SK-MEL-5 (cell line): ENCODE measurements at regions not wholly inside any gene's neighbourhood (a gene's known extent, or its start where the extent isn't known, plus 50 kb on each side); places are given as distances from the start of the nearest gene placed in this dataset.
A peak's percentile ranks its signal among the peaks of the same experiment; 100 is the strongest.

Experiments
- DNase-seq: peaks from one replicate; pipeline ENCODE4 v3.0.0-alpha.2; 2016; ENCODE audit warnings: low read depth, low spot score
- in situ Hi-C: cut with HindIII; loops from 2 replicates; pipeline ENCODE4 v1.10.0; 2016; ENCODE audit warnings: low sequenced_read_pairs, high pct_unique_total_duplicates, low pct_unique_long_range_greater_than_20kb

DNA sequence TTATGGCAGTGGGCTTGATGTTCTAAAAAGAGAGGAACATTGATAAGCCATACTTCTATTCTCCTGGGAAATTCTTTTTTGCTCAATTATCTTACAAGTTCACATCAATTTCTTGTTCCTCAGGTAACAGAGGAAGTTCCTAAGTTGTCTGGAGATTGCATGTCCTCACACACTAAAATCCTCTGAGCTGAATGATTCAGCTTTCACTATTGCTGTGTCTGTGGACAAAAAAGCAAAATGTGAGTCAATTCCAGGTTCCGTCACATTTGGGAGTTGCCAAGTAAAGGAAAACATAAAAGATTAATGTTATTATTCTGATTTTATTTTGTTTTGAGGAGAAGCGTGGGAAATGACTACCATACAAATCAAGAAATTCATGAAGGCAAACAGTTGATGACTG, 316.7 kb downstream of the CHRM3 start:
- no peak for DNase-seq
- in situ Hi-C loops, result no loop called here

DNA sequence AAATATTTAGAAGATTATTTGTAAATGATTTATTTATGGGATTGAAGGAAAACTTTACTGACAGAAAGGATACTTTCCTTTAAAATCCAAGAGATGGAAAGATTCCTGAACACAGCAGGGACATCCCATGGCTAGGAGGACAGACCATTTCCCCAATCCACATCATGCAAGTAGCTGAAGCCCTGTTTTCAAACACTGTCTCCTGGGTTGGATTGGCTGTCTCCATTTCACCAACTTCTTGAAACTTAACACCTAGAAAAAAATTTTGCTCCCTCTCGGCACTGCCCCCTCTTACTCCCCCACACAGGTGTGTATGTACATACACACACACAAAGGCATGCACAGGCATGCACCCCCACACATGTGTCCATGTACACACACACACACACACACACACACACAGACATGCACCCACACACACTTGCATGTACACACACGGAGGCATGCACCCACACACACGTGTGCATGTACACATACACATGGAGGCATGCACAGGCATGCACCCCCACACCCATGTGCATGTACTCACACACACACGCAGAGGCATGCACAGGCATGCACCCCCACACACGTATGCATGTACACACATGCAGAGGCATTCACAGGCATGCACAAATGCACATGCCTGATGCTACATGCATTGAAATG, 320.0 kb downstream of the CHRM3 start:
- no peak for DNase-seq
- in situ Hi-C loops, result no loop called here

DNA sequence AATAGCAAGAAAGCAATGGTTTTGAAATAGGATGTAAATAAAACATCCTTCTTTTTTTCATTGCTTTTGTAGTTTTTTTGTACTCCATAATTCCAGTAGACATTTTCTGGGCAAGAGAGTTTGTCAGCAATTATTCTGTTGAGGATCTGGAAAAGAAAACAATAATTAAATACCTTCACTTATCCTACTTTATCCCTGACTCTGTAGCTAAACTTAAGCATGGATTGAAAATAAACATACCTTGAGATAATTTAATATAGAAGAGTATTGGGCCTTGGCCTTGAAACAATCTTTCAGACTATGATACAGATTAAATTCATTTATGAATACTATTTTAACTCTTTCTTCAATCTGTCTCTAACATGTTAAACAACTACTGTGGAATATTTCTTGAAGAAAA, 321.2 kb downstream of the CHRM3 start:
- DNase-seq, result no peak
- in situ Hi-C loops, result no loop called here

DNA sequence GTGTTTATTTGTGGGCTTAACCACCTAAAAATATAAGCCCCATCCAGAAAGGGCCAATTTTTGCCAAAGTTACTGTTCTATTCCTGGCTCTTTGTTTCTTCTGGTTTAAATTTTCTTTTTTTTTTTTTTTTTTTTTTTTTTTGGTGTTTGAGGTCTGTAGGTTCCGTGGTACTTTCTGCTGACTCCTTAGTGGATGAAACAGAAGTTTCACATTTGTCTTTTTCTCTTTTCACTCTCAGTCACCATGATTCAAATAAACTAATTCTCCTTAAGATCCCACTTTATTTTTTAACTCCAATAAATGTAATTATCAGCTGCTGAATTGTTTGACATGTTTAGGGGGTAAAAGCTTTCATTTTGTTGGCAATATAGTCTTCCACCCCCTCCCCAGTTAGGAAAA, 322.3 kb downstream of the CHRM3 start:
- no peak for DNase-seq
- in situ Hi-C loops, result no loop called here

DNA sequence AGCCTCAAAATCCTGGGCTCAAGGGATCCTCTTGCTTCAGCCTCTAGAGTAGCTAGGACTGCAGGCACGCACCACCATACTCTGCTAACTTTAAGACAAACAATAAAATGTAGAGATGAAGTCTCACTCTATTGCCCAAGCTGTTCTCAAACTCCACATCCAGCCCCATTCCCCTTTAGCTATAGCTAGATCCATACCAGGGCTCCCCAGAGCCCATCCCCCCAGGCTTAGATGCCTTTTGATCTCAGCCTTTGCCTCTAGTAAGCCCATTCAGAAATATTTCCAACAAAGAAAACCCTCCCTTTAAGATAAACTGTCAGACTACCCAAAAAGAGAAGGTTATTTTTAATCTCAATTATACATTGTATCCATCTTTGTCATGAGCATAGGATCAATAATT, 325.4 kb downstream of the CHRM3 start:
- in situ Hi-C loops, result no loop called here

DNA sequence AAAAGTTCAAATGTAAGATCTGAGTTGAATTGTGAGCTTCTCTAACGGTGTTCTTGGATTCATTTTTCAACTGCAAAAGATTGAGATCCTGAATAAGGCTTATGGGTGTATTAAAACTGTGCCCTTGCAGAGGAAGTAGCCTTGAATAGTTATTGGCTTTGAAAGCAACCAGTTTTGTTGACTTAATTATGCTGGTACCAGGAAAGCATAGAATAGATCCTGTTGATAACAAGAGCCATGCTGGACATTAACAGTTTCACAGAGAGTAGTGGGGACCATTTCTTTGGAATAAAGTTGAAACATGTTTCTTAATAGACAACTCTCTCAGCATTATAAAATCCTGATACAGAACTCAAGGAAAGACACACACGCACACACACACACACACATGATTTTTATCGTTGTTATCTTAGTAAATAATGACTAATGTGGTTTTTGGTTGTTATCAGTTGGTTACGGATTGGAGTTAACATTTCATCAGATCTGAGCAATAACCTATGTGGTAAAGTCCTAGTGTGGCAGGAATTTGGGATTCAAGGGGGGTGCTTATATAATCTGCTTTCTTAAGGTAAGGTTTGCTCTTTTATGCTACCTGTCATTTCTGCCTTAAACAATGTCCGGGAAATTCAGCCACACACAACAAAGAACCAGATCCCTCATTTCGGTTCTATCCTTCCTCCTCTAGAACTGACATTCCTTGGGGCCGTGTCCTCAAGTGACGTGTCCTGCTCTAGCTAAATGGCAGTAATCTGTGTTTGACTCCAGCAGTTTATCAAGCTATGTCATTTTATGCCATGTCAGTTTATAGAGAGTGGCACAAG, 330.9 kb downstream of the CHRM3 start:
- in situ Hi-C loops, result no loop called here
- no peak for DNase-seq

More for the DNA sequence above, 325.4 kb downstream of the CHRM3 start:
- DNase-seq, result no peak

DNA sequence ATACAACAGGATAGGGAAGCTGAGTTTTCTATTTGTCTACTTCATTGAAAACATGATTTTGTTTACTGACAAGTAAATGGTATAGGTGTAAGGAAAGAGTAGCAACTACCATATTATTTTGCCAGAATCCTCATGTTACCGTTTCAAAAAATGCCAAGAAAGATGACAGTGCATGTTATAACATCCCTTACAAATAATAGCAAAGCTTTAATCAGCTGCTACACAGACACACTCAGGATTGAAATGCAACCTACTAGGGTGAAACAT, 331.5 kb downstream of the CHRM3 start:
- no peak for DNase-seq
- in situ Hi-C loops, result no loop called here

DNA sequence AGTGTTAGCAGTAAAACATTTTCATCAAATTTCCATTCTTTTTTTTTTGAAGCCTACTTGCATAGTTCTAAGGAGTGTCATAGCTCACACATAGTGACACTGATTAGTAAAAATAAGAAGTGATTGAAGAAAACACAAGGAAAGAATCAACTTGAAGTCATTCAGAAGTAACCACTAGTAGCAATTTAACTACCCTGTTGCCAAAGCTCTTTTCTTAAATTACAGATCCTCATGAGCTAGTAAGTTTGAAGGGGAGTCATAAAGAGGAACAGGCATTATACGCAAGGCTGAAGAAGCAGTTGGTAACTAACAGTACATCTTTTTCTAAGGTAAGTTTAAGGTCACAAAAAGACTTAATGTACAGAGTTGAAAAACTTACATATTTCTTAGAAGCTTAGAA, 332.2 kb downstream of the CHRM3 start:
- in situ Hi-C loops, result no loop called here
- DNase-seq, result no peak

DNA sequence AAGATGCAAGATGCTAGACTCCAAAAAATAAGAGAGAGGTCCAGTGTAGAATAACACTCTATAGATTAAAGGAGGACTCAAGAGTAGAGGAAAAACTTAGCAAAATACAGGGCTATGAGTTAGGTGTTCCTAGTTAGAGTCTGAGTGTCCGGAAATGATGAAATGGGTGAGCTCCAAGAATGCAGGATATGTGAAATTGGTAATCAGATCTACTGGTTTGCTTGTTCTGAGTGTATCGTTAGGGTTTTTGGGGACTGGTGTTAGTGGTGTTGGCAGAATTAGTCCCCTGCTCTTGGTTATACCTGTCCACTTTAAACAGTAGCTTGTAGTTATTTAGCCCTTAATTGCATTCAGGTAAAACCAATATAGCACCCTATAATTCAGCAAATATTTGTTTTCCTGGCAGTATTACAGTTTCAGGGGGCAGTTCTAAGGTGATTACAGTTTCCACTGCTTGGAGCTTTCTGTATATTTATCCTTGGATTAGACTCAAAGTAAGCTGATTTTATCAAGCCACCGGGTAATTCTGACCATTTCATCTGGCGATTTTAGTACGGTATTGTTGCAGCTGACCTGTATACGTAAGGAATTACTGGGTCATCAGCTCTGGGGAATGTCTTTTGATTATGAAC, 332.7 kb downstream of the CHRM3 start:
- in situ Hi-C loops, result no loop called here
- DNase-seq, result no peak

DNA sequence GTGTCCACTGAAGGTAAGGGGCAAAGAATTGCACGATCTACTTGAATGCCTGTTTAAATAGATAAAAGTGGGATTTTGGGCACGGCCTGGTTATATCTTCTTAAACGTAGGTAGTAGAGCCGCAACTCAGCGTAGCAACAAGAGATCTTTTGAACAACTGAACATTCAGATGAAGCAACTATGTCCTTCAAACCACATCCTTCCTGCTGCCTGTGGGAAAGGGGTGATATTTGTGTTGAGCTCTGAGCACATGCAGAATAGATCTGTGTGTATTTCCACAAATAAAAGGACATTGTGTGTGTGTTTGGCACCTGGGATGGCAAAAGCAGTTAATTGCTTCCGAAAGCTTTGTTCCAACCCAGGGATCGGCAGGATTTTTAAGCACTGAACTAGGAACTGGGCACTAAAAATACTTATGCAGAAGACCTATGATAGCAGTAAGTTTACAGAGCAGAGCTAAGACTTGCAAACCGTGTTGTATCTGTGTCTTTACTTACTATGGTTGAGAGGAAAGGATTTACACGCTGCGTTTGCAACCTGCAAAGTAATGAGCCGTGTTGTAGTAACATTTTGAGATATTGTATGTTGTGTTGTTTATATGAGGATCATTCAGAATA, 333.4 kb downstream of the CHRM3 start:
- in situ Hi-C loops, result no loop called here
- DNase-seq, result peak; percentile 97

DNA sequence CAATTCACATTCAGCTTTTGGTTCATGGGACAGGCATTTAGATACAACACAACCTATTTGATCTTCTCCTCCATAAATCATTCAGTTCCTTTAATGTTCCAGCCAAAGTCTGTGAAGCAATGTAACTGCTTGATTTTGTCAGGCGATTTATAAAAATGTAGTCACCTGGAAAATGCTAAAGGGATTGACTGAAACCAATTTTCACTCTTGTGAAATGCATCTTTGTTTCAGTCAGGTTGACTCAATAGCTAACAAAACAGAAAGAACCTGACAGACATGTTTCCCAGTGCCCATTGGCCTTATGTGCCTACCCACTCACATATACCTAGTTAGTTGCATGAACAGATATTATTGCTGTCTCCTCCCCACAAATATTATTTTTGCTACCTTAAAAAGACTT, 335.7 kb downstream of the CHRM3 start:
- in situ Hi-C loops, result no loop called here
- DNase-seq, result no peak

DNA sequence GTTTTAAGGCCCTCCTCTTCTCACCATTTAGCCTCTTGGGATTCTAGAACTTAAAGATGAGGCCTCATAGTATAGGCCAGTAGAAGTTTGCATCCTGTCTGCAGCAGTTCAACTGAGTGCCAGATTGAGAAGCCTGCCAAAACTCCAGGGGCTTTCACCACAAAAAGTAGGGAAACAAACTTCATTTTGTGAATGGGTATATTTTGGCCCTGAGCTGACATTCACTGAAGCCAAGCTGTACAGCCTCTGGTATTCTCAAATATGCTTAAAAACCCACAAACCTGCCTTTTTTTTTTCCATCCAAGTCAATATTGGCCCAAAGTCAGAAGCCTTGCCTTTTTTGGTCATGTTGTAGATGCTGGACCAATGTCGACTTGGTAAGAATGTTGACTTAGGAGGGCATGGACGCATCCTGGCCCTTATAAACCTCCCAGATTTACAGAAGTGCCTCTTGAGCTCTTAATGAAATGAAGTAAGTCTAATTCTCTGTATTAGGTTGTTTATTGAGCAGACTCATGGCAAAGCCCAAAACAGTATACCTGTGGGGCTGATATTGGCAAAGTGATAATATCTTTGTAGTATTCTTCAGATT, 337.5 kb downstream of the CHRM3 start:
- no peak for DNase-seq
- in situ Hi-C loops, result no loop called here

DNA sequence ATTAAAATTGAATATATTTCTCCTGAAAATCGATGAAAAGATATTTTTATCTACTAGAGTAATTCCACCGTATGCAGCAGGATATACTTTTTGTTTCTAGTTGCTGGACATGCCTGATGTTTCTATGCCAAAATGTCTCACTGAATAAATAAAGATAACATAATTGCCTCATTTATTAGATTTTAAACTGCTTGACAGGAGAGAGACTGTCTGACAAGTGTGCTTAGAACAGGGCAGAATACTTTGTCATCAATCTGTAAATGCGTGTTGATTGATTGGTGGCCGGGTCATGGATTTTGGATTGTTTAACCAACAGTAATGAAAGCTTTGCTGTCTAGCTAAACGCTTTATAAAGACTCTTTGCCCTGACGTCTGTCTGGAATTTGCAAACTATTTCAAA, 339.0 kb downstream of the CHRM3 start:
- DNase-seq, result no peak
- in situ Hi-C loops, result no loop called here

DNA sequence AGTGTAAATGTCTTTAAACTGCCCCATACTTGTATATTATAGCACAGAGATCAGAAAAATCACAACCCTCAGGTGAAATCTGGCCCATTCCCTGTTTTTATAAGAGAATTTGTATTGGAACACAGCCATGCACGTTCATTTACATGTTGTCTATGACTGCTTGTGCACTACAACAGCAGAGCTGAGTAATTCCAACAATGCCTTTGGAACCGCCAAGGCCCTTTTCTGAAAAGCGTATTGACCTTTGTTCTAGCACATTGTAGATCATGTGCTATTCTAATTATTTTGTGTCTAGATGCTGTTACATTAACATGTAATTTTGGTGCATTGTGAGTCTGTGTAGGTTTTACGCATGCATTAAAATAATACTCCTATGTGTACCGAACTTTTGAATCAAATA, 339.6 kb downstream of the CHRM3 start:
- in situ Hi-C loops, result no loop called here
- no peak for DNase-seq

DNA sequence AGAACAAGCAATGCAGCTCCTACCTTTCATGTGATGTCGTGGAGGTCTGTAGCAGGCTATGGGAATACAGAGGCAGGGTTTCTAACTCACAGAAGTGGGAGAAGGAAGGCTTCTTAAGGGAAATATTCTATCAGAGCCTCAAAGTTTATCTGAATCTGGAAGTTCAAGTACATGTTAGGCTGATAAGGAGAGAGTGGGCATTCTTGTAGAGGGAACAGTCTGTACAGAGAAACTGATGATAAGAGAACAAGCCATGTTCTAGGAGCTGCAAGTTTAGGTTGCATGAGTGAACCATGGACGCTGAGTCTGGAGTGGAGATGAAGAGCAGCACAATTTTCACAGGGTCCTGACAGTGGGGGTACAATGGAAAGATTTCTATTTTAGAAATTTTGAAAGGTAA, 344.0 kb downstream of the CHRM3 start:
- DNase-seq, result no peak
- in situ Hi-C loops, result no loop called here

DNA sequence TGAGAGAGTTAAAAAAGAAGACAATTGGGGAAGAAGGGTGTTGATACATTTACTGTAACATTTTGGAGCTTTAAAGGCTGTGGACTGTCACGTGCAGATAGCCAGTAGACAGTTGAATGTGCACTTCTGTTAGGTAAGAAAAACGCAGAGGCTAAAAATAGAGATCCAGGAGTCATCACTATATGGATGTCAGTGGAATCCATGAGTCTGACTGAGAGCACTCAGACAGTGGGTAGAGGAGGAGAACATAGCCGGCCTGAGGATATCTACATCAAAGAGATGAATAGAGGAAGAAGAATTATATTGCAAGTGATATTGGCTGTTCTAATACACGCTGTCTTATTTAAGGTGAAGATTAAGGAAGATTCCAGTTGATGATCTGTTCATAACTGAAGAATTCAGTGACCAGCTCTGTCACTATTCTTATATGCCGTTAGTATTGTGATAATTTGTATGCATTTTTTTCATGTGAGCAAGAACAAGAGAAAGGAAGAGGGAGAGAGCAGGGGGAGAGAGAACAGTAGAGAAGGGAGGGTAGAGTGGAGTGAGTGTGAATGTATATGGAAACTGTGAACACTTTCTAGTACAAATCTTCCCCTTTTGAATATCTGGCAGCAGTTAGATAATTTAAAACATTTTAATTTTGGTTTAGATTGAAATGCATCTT, 344.8 kb downstream of the CHRM3 start:
- DNase-seq, result peak; percentile 23
- in situ Hi-C loops, result no loop called here

DNA sequence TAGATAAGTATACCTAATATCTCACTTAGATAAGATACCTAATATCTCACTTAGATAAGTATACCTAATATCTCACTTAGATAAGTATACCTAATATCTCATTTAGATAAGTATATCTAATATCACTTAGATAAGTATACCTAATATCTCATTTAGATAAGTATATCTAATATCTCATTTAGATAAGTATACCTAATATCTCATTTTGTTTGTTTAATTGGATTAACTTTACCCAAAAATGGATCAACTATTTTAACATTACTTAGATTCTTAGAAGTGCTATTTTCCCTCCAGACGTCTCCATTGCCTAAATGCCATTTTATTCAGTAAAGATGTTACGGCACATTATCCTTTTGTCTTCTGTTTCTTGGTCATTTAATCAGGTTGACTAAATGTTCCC, 346.4 kb downstream of the CHRM3 start:
- in situ Hi-C loops, result no loop called here
- no peak for DNase-seq

DNA sequence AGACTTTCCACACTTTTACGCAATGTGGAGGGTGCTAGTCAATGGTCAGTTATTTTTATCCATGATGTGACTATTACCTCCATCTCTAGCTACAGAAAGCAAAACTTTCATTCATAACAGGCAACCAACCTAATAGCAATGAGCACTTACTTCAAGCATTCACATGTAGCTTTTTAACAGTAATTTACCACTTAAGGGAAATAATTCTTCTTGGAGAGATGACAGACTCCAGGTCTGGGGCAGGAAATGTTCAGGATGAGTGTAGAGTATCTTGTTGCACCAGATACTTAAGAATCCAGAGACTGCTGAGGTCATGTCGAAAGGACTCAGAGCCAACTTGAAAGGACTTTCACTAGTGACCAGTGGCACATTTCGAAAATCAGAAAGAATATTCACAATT, 347.6 kb downstream of the CHRM3 start:
- no peak for DNase-seq
- in situ Hi-C loops, result no loop called here
